ENCODE measurements at regions not wholly inside any gene's neighbourhood (a gene's known extent, or its start where the extent isn't known, plus 50 kb on each side); places are given as distances from the start of the nearest gene placed in this dataset.

DNA sequence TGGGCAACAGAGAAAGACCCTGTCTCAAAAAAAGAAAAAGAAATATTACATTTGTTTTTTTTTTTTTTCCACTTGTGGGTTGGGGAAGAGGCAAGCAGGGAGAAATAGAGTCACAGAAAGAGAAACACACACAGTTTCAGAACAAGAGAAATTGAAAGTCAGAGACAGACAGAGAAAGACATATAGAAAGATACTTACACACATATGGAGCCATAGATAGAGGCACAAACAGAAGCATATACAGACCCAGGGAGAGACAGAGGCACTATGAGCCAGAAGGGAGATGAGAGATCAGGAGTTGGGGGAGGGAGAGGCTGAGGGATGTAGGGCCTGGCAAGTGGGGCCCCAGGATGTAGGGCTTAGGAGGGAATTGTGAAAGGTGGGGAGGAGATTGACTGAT is 55.2 kb upstream of the GIMD1 start:
- no peak for DNase-seq

DNA sequence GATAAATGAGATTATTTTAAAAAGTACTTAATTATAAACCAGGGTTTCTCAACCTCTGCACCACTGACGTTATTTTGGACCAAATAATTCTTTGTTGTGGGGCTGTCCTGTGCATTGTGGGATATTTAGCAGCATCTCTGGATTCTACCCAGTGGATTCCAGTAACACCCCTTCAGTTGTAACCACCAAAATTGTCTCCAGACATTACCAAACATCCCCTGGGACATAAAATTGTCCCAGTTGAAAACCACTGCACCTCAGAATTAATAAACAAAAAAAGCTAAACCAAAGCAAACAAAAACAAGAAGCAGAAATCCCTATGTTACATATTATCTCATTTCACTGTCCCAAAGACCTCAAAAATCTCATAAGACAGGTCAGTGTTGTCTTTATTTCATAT is 54.2 kb upstream of the GIMD1 start:
- no peak for DNase-seq

DNA sequence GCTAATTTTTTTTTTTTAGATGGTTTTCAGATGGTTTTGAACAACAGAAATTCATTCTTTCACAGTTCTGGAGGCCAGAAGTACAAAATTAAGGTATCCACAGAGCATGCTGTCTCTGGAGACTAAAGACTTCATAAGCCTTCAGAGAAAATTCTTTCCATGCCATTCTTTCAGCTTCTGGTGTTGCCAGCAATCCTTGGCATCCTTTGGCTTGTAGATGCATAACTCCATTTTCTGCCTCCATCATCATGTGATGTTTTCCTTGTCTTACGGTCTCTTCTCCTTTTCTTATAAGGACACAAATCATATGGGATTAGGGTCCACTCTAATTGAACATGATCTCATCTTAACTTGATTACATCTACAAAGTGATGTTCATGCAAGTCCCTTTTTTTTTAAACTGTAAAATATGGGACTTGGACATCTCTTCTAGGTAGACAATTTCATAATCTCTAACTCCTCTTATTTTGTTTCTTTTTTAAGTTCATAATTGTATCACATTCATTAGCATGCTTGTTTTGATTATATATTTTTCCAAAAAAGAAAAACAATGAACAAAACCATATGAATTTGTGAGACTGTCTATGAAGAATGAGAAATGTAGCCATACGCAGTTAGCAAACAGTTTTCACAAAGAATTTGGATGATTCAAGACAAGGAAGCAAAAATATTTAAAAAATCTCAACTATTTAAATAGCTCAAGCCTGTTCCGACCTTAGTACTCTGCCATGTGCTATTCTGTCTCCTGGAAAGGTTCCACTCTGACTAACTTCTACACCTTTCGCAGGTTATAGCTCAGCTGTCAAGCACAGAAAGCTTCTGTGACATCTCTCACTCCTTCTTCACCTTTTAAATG is 53.1 kb upstream of the GIMD1 start:
- DNase-seq, result no peak

DNA sequence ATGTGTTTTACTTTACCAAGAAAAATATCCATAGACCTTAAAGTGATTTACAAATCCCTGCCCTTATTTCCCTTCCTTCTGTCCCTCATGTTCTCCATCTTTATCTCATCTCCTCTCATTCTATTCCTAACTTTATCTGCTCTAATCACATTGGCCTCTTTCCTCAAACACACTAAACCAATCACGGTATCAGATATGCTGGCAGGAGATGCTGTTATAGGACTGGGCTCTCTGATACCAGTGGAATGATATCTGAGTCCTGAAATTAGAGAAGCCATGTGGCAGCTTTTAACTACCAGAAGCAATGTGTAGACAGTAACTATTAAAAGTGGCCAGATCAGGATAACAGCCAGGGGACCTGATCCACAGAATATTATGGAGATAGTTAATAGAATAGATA is 49.9 kb upstream of the GIMD1 start:
- no peak for DNase-seq
